COLO668 (cell line): ENCODE measurements at regions not wholly inside any gene's neighbourhood (a gene's known extent, or its start where the extent isn't known, plus 50 kb on each side); places are given as distances from the start of the nearest gene placed in this dataset.
"Not testable (repeated sequence)": the region's sequence is repeated elsewhere in the genome, so short reads cannot be mapped to it uniquely, and the experiment has no call there.

Source experiments
- DNase-seq: peaks from one replicate; lab custom pipeline; 2025; ENCODE audit not compliant: unreplicated experiment; lab: John Stamatoyannopoulos, UW

DNA sequence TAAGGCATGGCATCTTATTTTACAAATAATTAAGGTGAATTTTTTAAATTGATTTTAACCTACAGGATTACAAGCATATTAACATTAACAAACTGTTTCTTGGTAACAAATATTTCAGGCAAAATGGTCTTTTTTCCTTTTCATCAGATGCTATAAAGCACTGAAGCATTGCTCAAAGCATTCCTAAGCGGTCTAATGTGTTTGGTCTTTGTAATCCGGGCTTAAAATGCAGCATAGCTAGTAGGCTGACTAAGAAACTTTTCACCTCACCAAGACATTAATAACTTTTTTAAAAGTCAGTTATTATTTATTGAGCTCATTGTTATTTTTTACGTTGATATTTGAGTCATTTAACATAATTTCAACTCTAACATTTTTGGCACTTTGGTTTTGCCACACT lies 538.8 kb upstream of the SLC39A10 start:
- no peak for DNase-seq

GRCh38 chr2:195117011-195117410 lies 540.0 kb upstream of the SLC39A10 start:
- DNase-seq = no peak

GRCh38 chr2:195115738-195116137 lies 541.3 kb upstream of the SLC39A10 start:
- no peak for DNase-seq

DNA sequence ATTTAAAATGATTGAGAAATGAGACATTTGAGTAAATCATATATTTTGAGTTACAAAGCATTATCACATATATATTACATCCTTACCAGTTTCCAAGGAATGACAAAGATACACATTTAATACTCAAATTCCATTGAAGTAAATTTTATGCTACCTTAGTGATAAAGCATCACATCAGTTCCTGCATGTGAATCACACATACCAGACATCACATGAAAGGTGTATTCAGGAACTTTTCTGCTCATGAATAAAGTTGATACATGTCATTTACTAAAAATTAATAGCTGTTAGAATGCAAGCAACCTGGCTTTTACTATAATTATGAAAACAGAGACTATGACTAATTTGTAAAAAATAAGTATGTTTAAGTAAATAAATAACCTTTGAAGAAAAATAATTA lies 548.8 kb upstream of the SLC39A10 start:
- no peak for DNase-seq

DNA sequence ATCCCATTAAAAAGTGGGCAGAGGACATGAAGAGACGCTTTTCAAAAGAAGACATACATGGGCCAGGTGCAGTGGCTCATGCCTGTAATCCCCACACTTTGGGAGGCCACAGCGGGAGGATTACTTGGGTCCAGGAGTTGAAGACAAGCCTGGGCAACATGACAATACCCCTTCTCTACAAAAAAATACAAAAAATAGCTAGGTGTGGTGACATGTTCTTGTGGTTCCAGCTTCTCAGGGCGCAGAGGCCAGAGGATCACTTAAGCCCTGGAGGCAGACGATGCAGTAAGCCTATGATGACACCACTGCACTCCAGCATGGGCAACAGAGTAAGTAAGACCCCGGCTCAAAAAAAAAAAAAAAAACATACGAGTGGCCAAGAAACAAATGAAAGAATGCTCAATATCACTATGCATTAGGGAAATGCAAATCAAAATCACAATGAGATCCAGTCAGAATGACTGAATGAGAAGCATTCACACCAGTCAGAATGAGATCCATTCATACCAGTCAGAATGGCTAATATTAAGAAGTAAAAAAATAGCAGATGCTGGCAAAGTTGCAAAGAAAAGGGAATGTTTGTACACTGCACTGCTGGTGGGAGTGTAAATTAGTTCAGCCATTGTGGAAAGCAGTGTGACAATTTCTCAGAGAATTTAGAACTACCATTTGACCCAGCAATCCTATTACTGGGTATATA lies 550.2 kb upstream of the SLC39A10 start:
- DNase-seq = no peak

GRCh38 chr2:195105581-195105980 lies 551.4 kb upstream of the SLC39A10 start:
- DNase-seq = no peak

GRCh38 chr2:195094330-195094729 lies 562.7 kb upstream of the SLC39A10 start:
- DNase-seq = no peak

DNA sequence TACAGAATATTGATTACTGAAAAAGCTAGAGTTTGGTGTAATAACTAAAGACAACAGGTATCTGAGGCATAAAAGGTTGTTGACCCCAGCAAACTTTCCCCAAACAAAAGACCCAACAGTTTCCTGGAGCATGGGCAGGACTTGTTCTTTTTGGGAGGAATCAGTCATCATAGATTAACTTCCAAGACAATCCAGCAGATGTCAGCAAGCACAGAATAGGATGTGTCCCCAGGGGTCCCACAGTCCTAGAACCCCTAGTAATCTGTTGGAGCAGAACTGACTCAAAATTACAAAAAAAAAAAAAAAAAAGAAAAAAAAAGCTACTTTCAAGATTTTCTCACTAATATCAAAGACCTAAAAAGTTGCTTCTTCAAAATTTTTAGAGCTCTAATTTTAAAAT lies 564.7 kb upstream of the SLC39A10 start:
- no peak for DNase-seq

DNA sequence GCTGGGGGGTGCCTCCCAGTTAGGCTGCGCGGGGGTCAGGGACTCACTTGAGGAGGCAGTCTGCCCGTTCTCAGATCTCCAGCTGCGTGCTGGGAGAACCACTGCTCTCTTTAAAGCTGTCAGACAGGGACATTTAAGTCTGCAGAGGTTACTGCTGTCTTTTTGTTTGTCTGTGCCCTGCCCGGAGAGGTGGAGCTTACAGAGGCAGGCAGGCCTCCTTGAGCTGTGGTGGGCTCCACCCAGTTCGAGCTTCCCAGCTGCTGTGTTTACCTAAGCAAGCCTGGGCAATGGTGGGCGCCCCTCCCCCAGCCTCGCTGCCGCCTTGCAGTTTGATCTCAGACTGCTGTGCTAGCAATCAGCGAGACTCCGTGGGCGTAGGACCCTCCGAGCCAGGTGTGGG lies 584.2 kb upstream of the SLC39A10 start:
- not testable (repeated sequence) for DNase-seq

DNA sequence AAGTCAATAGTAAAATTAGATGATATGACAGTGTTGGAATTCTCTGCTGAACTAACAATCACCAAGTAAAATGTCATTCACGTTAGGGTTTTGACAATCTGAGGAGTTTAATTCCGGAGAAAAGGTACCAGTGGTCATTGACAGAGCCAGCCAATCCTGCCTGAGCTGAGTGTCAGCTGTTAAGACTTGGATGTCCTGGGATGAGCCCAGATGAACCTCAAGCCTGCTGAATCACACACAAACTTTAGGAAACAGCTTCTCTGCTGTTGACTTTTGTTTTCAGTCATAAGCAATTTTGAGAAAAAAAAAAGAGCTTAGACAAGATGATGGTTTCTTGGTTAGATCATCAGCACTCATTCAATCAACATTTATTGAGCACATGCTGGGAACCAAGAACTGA lies 600.0 kb upstream of the SLC39A10 start:
- DNase-seq = no peak

GRCh38 chr2:195055996-195056395 lies 601.0 kb upstream of the SLC39A10 start:
- DNase-seq = no peak

GRCh38 chr2:195051401-195051800 lies 605.6 kb upstream of the SLC39A10 start:
- no peak for DNase-seq

GRCh38 chr2:195049372-195050031 lies 607.5 kb upstream of the SLC39A10 start:
- DNase-seq = no peak

DNA sequence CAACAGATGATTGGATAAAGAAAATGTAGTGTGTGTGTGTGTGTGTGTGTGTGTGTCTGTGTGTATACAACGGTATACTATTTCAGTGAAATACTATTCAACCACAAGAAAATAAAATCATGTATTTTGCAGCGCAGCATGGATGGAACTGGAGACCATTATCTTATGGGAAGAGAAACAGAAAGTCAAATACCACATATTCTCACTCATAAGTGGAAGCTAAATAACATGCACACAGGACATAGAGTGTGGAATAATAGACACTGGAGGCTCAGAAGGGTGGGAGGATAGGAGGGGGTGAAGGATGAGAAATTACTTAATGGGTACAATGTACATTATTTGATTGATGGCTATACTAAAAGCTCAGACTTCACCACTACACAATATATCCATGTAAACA lies 609.1 kb upstream of the SLC39A10 start:
- no peak for DNase-seq

DNA sequence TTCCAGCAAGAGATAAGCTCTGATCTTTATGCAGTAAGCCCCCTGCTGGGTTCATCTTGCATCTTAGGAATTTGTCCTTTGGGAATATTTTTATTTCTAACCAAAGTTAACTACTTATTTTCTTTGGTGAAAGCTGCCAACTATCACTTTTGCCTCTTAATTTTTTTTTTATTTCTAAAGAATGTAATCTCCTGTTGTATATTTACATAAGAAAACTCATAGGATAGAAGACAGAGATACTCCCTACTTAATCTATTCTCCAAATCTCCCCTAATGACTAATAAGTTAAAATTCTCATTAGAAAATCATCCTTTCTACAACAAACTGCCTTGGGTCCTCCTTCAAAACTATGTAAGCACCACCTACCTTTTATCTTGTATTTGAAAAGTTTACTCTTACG lies 612.2 kb upstream of the SLC39A10 start:
- no peak for DNase-seq

DNA sequence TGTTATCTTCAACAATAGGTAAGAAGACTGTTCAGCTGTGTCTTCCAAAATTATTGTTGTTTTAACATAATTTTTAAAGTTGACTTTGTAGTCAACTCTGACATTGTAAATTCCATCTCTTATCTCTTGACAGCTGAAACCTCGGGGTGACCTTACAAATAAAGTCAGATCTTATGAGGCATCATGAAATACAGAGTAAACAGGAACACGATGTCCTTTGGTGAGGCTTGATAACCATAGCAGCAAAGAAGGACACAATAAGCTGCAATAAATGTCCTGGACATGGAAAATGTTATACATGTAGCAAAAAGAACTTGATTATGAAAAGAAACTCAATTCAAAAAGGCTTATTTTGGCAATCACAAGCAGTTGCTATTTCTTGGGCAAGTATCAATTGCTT lies 618.9 kb upstream of the SLC39A10 start:
- DNase-seq = no peak

DNA sequence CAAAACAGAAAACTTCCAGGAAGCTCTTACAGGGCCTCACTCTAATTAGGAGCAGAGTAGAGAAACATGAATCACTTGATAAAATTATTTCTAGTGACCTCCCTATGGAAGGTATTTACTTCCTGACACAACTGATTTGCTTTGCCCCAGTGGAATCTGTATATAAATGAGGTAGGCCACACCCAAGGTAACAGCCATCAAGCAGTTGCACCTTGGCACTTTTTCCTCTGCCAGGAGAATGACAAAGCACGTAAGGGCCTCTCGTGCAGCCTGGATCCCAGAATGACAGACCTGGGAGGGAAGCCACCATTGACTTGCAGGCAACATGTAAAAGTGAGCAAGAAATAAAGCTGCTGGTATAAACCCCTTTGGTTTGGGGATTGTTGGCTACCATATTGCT lies 620.0 kb upstream of the SLC39A10 start:
- no peak for DNase-seq

DNA sequence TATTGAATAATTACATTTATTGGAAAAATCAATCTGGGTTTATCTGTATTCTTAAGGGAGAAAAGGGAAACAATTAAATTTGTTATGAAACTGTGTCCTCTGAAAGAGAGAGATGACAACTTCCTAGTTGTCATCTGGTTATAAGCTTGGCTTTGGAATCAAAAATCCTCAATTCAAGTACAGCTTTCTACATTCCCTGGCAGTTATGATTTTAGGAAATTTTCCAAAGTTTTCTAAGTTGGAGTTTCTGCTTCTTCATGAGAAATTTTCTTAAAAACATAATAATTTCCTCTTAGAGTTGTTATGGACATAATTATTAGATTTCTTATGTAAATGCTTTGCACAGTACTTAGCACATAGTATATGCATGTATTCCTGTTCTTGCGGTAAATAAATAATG lies 625.6 kb upstream of the SLC39A10 start:
- DNase-seq = no peak

DNA sequence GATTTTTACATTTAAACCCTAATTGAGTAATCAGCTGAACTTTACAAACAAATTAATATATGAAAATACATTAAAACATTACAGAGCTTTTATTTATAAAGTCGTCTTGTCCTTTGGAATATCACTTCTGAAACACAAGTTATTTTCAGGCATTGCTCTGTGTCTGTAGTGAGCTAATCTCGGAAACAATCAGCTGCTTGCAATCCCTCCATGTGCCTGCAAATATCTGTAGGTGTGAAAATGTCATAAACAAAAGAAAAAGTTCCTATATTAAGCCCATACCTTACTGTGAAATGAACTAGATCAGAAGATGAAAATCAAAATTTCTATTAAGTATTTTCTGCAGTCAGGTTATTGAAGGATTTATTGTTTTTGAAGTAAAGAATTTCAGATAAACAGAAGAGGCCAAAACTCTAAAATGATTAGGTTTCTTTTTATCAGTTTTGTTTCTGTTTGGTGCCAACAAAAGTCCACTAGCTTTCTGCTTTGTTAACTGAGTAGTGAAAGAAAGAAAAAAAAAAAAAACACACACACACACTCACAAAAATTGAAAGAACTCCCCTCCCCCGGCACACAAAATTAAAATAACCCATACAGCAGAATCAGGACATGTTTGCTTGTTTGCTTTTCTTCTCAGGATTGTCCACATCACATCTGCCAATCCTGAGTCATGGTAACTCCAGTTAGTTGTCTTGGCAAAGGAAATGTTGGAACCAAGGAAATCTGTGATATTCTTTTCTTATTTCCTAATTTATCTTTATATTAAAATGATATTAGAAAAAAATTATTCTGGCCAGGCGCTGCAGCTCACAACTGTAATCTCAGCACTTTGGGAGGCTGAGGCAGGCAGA lies 627.0 kb upstream of the SLC39A10 start:
- no peak for DNase-seq

GRCh38 chr2:195027947-195028346 lies 629.1 kb upstream of the SLC39A10 start:
- no peak for DNase-seq

- no peak for DNase-seq
Observed at GRCh38 chr2:195026261-195026660, 630.8 kb upstream of the SLC39A10 start.

DNA sequence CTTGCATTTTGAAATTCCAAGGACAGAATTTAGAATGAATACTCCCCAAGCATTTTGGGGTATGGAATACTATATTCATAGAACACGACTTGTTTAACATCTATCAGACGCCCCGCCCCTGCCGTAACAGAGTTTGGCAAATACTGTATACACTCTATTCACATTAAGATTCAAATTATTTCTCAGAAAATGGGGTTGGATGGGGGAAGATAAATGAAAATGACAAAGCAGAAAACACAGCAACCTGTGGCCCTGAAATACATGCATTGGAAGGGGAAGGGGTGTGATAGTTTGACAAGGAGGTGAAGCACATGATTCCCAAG lies 634.6 kb upstream of the SLC39A10 start:
- no peak for DNase-seq
